SK-N-SH (cell line): ENCODE measurements at regions not wholly inside any gene's neighbourhood (a gene's known extent, or its start where the extent isn't known, plus 50 kb on each side); places are given as distances from the start of the nearest gene placed in this dataset.

Experiments
- CTCF ChIA-PET: fragments of 300-600, 350-600 bp; formaldehyde crosslinking; extraction: SDS; loops from one replicate; lab custom pipeline; 2021; lab: Yijun Ruan, JAX
- POLR2A ChIA-PET: fragments of 350-600 bp; sonication (Branson Sonifier 250); formaldehyde crosslinking; extraction: SDS; loops from one replicate; lab custom pipeline; 2020; ENCODE audit warnings: antibody characterized with exemption, inconsistent platforms; lab: Yijun Ruan, JAX
- DNase-seq: peaks from one replicate; pipeline ENCODE4 v3.0.0; 2012
- H2AFZ ChIP-seq: fragments of 200-600 bp; sonication (generic); 2 replicates; pipeline ENCODE4 v1.8.1; 2016; ENCODE audit warnings: antibody characterized with exemption, mild to moderate bottlenecking, low read depth
- H3F3A ChIP-seq: fragments of 200-600 bp; sonication (generic); replicated peaks from 2 replicates; pipeline ENCODE3; 2016; ENCODE audit warnings: antibody characterized with exemption, mild to moderate bottlenecking; ENCODE audit not compliant: insufficient read depth
- H3K27ac ChIP-seq, 2 experiments: fragments of 200-500 bp in 1 of 2; fragments of 200-600 bp in 1 of 2; sonication (Bioruptor generic) in 1 of 2; sonication (generic), shearing (Covaris generic) in 1 of 2; 2 replicates each; pipeline versions ENCODE4 v1.5.1 to v1.6.1; 2014 to 2016; ENCODE audit warnings: low read depth in 2 of 2, inconsistent platforms in 1 of 2, low read length in 1 of 2, mild to moderate bottlenecking in 1 of 2, mixed read lengths in 1 of 2
- H3K27me3 ChIP-seq: fragments of 200-600 bp; sonication (generic), shearing (Covaris generic); 2 replicates; pipeline ENCODE4 v1.6.1; 2016; ENCODE audit warnings: mixed run types; ENCODE audit not compliant: insufficient read depth
- H3K36me3 ChIP-seq, 2 experiments: fragments of 200-500 bp in 1 of 2; fragments of 200-600 bp in 1 of 2; sonication (Bioruptor generic) in 1 of 2; sonication (generic) in 1 of 2; replicated peaks in 1 of 2; 2 replicates each; pipeline versions ENCODE3 to v1.5.1; 2014 to 2016; ENCODE audit warnings: low read length in 1 of 2, mild to moderate bottlenecking in 1 of 2; ENCODE audit not compliant: insufficient read depth in 2 of 2, control insufficient read depth in 1 of 2
- H3K4me1 ChIP-seq, 2 experiments: fragments of 200-500 bp in 1 of 2; fragments of 200-600 bp in 1 of 2; sonication (Bioruptor generic) in 1 of 2; sonication (generic), shearing (Covaris generic) in 1 of 2; 2 replicates each; pipeline versions ENCODE4 v1.5.1 to v1.6.1; 2014 to 2016; ENCODE audit warnings: low read depth in 1 of 2, low read length in 1 of 2, mixed run types in 1 of 2; ENCODE audit not compliant: insufficient read depth in 2 of 2, control insufficient read depth in 1 of 2
- H3K4me2 ChIP-seq: fragments of 200-600 bp; sonication (generic), shearing (Covaris generic); 2 replicates; pipeline ENCODE4 v1.6.1; 2017; ENCODE audit warnings: mixed run types
- H3K4me3 ChIP-seq, 2 experiments: fragments of 200-500 bp in 1 of 2; fragments of 200-600 bp in 1 of 2; sonication (Bioruptor generic) in 1 of 2; sonication (generic), shearing (Covaris generic) in 1 of 2; 2 replicates each; pipeline versions ENCODE4 v1.5.1 to v1.8.1; 2014 to 2016; ENCODE audit warnings: low read depth in 2 of 2, inconsistent platforms in 1 of 2, low read length in 1 of 2, mild to moderate bottlenecking in 1 of 2, mixed read lengths in 1 of 2, moderate library complexity in 1 of 2
- H3K79me2 ChIP-seq: fragments of 200-600 bp; sonication (generic); 2 replicates; pipeline ENCODE4 v1.8.1; 2017; ENCODE audit warnings: mild to moderate bottlenecking; ENCODE audit not compliant: insufficient read depth
- H3K9ac ChIP-seq: fragments of 200-600 bp; sonication (generic); 2 replicates; pipeline ENCODE4 v1.6.1; 2017; ENCODE audit warnings: mixed run types
- H3K9me2 ChIP-seq: fragments of 200-600 bp; sonication (generic); 2 replicates; pipeline ENCODE4 v1.6.1; 2017; ENCODE audit warnings: mixed run types
- H3K9me3 ChIP-seq: fragments of 200-600 bp; sonication (generic); 2 replicates; pipeline ENCODE4 v1.6.1; 2017; ENCODE audit warnings: mixed run types, mild to moderate bottlenecking, moderate library complexity
- H4K20me1 ChIP-seq: fragments of 200-600 bp; sonication (generic); 2 replicates; pipeline ENCODE4 v1.6.1; 2017; ENCODE audit warnings: mild to moderate bottlenecking, mixed run types; ENCODE audit not compliant: insufficient read depth
- EP300 ChIP-seq, 2 experiments: IDR thresholded peaks; 2 replicates each; pipeline versions ENCODE4 v1.4.0 to v1.6.1; 2012; ENCODE audit warnings: borderline replicate concordance in 1 of 2, low read depth in 1 of 2, low read length in 1 of 2
- EZH2phosphoT487 ChIP-seq: fragments of 200-600 bp; sonication (generic); IDR thresholded peaks from 2 replicates; pipeline ENCODE4 v1.6.1; 2017; ENCODE audit warnings: low read depth, mixed run types, mild to moderate bottlenecking, antibody characterized with exemption, moderate library complexity, borderline replicate concordance
- FOXJ3 ChIP-seq: sonication (generic); formaldehyde crosslinking; IDR thresholded peaks from 2 replicates; pipeline ENCODE4 v1.5.1; 2020; ENCODE audit warnings: mild to moderate bottlenecking, missing genetic modification reagents
- JUND ChIP-seq: IDR thresholded peaks from 2 replicates; pipeline ENCODE4 v1.4.0; 2012
- MXI1 ChIP-seq: IDR thresholded peaks from 2 replicates; pipeline ENCODE4 v1.6.1; 2012; ENCODE audit warnings: mild to moderate bottlenecking, low read depth, low read length, improper control_type of control experiment
- NRF1 ChIP-seq: IDR thresholded peaks from 2 replicates; pipeline ENCODE4 v1.6.1; 2012; ENCODE audit warnings: low read depth, mild to moderate bottlenecking, low read length
- RAD21 ChIP-seq: IDR thresholded peaks from 2 replicates; pipeline ENCODE4 v1.6.1; 2012; ENCODE audit warnings: mild to moderate bottlenecking, low read length
- RCOR1 ChIP-seq: fragments of 150-350 bp; IDR thresholded peaks from 2 replicates; pipeline ENCODE4 v1.6.1; 2017; ENCODE audit warnings: antibody characterized with exemption, low read length
- RXRA ChIP-seq: IDR thresholded peaks from 2 replicates; pipeline ENCODE4 v1.4.0; 2012; ENCODE audit warnings: low read depth, mild to moderate bottlenecking, borderline replicate concordance
- SMC3 ChIP-seq: IDR thresholded peaks from 2 replicates; pipeline ENCODE4 v1.6.1; 2012; ENCODE audit warnings: low read depth, low read length, improper control_type of control experiment
- TCF12 ChIP-seq: IDR thresholded peaks from 2 replicates; pipeline ENCODE4 v1.4.0; 2012
- YY1 ChIP-seq: IDR thresholded peaks from 2 replicates; pipeline ENCODE4 v1.4.0; 2012; ENCODE audit warnings: low read depth, mild to moderate bottlenecking
- WGBS: methylation state at CpG from one replicate; pipeline ENCODE4 v1.1.6; 2017; ENCODE audit warnings: low lambda C conversion rate; 5-methylcytosine and 5-hydroxymethylcytosine counted together
- TF ChIP-seq, protein P1 (sequence below): fragments of 150-350 bp; IDR thresholded peaks from 2 replicates; pipeline ENCODE4 v1.6.1; 2017; ENCODE audit warnings: antibody characterized with exemption, low read length, low read depth, borderline replicate concordance
- TF ChIP-seq, protein P2 (sequence below): IDR thresholded peaks from 2 replicates; pipeline ENCODE4 v1.4.0; 2012; ENCODE audit warnings: low read depth
- TF ChIP-seq, protein P3 (sequence below): fragments of 150-350 bp; IDR thresholded peaks from 2 replicates; pipeline ENCODE4 v1.6.1; 2016; ENCODE audit warnings: mild to moderate bottlenecking, low read depth, low read length
- TF ChIP-seq, protein P4 (sequence below): IDR thresholded peaks from 2 replicates; pipeline ENCODE4 v1.4.0; 2012; ENCODE audit warnings: low read depth, borderline replicate concordance

DNA sequence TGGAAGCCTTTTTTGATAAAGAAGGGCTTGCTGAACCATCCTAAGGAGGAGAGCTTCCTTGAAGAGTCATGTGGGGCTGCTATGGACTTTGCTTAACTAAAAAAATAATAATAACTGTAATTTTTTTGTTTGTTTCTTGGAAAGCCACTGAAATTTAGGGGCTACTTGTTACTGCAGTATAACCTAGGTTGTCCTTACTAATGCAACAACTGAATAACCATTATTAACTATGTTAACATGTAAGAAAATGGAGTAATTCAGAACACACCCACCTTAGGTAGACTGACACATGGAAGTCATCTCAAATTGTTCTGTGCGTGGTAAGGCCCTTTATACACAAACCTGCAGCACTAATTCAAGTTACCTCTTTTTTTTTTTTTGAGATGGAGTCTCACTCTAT is 90.9 kb upstream of the SOX4 start:
- H3F3A ChIP-seq: no peaks in the 10 kb centered on the region
- H3K4me2 ChIP-seq: no peak overlapping the region
- TF ChIP-seq EP300 (IDR thresholded peaks at IDR 0.05; ENCODE audit: borderline replicate concordance in 1 of 2, low read depth in 1 of 2, low read length in 1 of 2): no peak
- no peak for TF ChIP-seq EZH2phosphoT487
- TF ChIP-seq RXRA: no peak
- no peak for TF ChIP-seq JUND
- no peak for TF ChIP-seq MXI1
- TF ChIP-seq YY1: no peak
- no peak for TF ChIP-seq NRF1
- H3K9ac ChIP-seq: no peak overlapping the region
- CTCF ChIA-PET: no interaction called here
- POLR2A ChIA-PET: no interaction called here
- H3K27me3 ChIP-seq: no peaks in the 10 kb centered on the region; the same call in 1 of the 2 replicates
- H2AFZ ChIP-seq: no peak overlapping the region
- no peaks in the 10 kb centered on the region for H4K20me1 ChIP-seq
- whole genome bisulfite sequencing: 87% methylated on average over 1 of the region's 1 CpG
- H3K4me1 ChIP-seq: peaks cover 0 to 6% of the 10 kb centered on the region in 2 experiments; a peak in 1 of 4 replicates
- H3K36me3 ChIP-seq: no peaks in the 10 kb centered on the region
- H3K9me3 ChIP-seq: no peaks in the 10 kb centered on the region
- H3K4me3 ChIP-seq: no peak overlapping the region
- H3K9me2 ChIP-seq: no peaks in the 10 kb centered on the region
- H3K79me2 ChIP-seq: no peaks in the 10 kb centered on the region
- no peak overlapping the region for H3K27ac ChIP-seq
- DNase-seq: no peak

DNA sequence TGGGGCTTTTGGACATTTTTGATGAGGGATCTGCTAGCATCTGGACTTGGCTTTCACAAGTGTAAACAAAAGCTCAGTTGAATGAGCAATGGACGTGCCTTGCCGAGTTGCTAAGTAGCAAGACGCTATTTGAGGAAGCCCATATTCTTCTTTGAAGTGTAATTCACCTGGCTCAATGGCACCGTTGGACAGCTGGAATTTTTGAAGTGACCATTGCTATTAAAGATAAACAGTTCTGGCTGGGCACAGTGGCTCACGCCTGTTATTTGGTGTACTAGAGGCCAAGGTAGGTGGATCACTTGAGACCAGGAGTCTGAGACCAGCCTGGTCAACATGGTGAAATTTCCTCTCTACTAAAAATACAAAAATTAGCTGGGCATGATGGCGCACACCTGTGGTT is 88.8 kb upstream of the SOX4 start:
- Histone ChIP-seq H3K4me3 (no peak overlapping the region), H3K4me2 (no peak overlapping the region), H2AFZ (no peak overlapping the region), H3K36me3 (no peaks in the 10 kb centered on the region), H3K79me2 (no peaks in the 10 kb centered on the region), H3K9ac (no peak overlapping the region), H3F3A (no peaks in the 10 kb centered on the region), H3K9me3 (no peaks in the 10 kb centered on the region), H3K4me1 (peaks cover 0 to 6% of the 10 kb centered on the region in 2 experiments; a peak in 1 of 4 replicates), H3K27ac (no peak overlapping the region), H4K20me1 (no peaks in the 10 kb centered on the region), H3K9me2 (no peaks in the 10 kb centered on the region), H3K27me3 (no peaks in the 10 kb centered on the region; the same call in 1 of the 2 replicates)
- no peak for DNase-seq
- ChIA-PET CTCF (no interaction called here), POLR2A (no interaction called here)
- WGBS: 73% methylated on average over 6 of the region's 6 CpGs
- no peak for TF ChIP-seq SMC3
- TF ChIP-seq, protein P1, sequence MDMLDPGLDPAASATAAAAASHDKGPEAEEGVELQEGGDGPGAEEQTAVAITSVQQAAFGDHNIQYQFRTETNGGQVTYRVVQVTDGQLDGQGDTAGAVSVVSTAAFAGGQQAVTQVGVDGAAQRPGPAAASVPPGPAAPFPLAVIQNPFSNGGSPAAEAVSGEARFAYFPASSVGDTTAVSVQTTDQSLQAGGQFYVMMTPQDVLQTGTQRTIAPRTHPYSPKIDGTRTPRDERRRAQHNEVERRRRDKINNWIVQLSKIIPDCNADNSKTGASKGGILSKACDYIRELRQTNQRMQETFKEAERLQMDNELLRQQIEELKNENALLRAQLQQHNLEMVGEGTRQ: no peak
- TF ChIP-seq, protein P2, sequence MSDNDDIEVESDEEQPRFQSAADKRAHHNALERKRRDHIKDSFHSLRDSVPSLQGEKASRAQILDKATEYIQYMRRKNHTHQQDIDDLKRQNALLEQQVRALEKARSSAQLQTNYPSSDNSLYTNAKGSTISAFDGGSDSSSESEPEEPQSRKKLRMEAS: no peak
- no peak for TF ChIP-seq RCOR1
- TF ChIP-seq, protein P3, sequence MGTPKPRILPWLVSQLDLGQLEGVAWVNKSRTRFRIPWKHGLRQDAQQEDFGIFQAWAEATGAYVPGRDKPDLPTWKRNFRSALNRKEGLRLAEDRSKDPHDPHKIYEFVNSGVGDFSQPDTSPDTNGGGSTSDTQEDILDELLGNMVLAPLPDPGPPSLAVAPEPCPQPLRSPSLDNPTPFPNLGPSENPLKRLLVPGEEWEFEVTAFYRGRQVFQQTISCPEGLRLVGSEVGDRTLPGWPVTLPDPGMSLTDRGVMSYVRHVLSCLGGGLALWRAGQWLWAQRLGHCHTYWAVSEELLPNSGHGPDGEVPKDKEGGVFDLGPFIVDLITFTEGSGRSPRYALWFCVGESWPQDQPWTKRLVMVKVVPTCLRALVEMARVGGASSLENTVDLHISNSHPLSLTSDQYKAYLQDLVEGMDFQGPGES: no peak
- no peak for TF ChIP-seq JUND
- no peak for TF ChIP-seq NRF1
- TF ChIP-seq, protein P4, sequence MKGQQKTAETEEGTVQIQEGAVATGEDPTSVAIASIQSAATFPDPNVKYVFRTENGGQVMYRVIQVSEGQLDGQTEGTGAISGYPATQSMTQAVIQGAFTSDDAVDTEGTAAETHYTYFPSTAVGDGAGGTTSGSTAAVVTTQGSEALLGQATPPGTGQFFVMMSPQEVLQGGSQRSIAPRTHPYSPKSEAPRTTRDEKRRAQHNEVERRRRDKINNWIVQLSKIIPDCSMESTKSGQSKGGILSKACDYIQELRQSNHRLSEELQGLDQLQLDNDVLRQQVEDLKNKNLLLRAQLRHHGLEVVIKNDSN: no peak
- no peak for TF ChIP-seq RAD21
- no peak for TF ChIP-seq TCF12
- no peak for TF ChIP-seq FOXJ3 (CRISPR knock-in tag)
- TF ChIP-seq YY1: no peak
